DND-41 (cell line): ENCODE measurements at regions not wholly inside any gene's neighbourhood (a gene's known extent, or its start where the extent isn't known, plus 50 kb on each side); places are given as distances from the start of the nearest gene placed in this dataset.

Source experiments
- CTCF ChIP-seq: IDR thresholded peaks from 2 replicates; pipeline ENCODE4 v1.5.1; 2012; ENCODE audit warnings: borderline replicate concordance, low read length, moderate library complexity, mild to moderate bottlenecking; ENCODE audit not compliant: poor library complexity, severe bottlenecking; ENCODE audit errors: extremely low read depth
- EZH2 ChIP-seq: IDR thresholded peaks from 3 replicates; pipeline ENCODE4 v1.6.1; 2012; ENCODE audit warnings: borderline replicate concordance, low read depth, mild to moderate bottlenecking, moderate library complexity, low read length, inconsistent platforms; ENCODE audit not compliant: severe bottlenecking

GRCh38 chr6:85192596-85192995 lies 257.3 kb upstream of the NT5E start:
- TF ChIP-seq CTCF (no peak), EZH2 (no peak)
